Skin of body (tissue), 1 donor: ENCODE measurements at regions not wholly inside any gene's neighbourhood (a gene's known extent, or its start where the extent isn't known, plus 50 kb on each side); places are given as distances from the start of the nearest gene placed in this dataset.
A peak's percentile ranks its signal among the peaks of the same experiment; 100 is the strongest.

Experiments used
- DNase-seq: peaks from one replicate; lab custom pipeline; 2025; lab: John Stamatoyannopoulos, UW

DNA sequence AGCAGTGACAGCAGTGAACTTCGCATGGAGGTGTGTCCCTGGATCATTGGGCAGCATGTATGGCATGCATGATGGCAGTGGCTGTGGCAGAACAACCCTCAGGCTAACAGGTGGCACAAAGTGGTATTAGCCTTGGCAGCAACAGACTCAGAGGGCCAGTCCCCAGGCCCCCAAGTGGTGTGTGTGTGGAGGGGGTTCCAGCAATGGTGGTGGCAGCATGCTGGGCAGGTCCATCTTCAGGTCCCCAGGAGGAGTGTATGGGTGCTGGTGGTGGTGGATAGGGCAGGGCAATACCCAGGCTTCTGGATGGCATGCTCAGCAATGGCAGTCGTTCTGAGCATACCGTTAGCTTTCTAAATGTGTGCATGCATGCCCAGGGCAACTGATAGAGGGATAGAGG is 923.7 kb downstream of the PDHA2 start:
- no peak for DNase-seq

DNA sequence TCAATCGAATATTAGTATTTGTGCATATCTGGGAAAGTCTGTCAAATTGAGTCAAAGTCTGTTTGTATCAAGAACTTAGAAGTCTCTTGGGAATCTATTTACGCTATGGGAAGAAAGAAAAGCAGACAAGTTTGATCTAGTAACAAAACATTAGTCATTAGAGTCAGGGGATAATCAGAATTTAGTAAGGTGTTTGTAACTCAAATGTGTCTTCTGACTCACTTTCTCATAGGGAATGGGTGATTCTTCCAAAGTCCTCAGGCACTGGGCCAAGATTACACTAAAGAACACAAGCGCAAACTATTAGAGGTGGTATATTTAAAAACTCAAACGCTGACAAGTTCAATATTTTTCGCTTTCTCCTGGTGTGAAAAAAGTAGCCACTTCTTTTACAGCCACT is 926.5 kb downstream of the PDHA2 start:
- no peak for DNase-seq

DNA sequence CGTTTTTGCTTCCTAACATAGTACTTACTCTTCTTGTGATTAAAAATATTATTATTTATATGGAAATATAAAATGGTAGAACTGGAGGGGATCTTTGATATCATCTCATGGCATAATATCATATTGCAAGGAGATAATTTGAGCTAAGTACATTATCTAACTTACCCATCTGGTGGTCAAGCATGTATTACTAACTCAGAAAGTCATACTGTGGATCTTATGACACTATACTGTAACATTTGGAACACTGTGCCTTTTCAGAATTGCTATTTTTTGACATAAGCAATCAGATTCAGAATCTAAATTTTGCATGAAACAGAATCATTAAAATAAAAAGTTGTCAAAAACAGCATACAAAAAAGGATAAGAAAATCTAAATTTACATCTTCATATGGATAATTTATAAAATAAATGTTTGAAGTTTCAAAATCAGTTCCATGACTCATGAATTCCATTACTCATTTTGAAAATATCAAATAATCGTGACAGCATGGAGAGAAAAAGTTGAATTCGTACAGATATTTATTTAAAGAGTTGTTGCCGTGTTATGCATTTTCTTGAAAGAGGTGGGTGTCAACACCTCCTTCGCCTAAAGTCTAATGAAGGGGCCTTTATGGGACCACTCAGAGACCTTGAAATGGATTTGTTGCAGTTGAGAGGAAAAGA is 928.1 kb downstream of the PDHA2 start:
- DNase-seq = no peak

DNA sequence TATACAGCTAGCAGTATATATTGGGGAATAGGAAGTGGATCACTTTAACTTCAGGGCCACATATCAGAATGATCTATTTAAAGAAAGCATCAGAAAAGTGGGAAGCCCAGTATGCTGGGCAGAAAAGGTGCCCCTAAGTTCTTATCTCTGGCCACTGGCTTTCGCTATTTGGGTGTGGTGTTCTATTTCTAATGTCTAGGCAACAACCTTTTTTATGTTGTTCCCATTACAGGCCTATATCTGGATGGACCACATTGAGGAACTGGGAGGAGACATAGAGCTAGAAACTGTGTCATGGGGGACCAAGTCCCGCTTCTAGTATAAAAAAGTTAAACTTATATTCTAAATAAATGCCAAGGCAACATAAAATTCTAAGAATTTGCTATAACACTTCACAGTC is 935.6 kb downstream of the PDHA2 start:
- DNase-seq = no peak

DNA sequence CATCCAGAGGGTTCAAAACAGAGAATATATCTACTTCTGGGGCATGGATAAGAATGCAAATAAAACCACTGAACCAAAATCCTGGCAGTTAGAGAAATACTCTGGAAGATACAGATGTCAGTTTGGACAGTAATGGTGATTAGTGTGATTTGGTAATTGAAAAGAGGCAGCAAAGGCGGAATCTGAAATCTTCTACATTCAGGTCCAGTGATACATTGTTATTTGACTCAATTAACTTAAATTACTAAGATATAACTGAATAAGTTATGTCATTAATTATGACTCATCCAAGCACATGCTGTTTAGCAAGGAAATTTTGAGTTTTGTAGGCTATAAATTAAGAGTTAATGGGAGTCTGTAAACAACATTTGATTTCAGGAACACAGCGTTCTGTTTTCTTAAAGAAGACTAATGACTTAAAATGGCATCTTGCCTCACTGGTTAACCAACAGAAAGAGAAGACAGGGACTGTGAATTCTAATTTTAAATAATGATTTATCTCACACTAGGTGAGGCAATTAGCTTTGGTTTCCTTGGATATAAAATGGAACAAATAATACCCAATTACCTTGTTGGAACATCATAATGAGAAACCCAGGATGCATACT is 937.1 kb downstream of the PDHA2 start:
- no peak for DNase-seq

DNA sequence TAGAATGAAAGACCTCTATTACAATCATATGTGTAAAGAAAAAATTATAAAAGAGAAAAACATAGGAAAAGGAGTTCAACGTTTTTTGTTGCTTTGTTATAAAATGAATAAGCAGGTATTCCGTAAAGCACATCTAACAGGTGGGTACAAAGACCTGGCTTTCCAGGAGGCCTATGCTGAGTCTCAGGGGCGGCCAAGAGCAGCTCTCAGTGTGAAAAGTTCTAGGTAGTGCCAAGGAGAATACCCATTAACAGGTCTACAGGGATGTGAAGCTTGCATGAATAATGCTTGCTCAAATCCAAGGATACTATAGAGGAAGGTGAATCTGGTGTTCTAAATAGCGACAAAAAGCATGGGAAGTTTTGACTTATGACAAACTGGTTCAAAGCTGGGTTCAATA is 944.4 kb downstream of the PDHA2 start:
- no peak for DNase-seq

DNA sequence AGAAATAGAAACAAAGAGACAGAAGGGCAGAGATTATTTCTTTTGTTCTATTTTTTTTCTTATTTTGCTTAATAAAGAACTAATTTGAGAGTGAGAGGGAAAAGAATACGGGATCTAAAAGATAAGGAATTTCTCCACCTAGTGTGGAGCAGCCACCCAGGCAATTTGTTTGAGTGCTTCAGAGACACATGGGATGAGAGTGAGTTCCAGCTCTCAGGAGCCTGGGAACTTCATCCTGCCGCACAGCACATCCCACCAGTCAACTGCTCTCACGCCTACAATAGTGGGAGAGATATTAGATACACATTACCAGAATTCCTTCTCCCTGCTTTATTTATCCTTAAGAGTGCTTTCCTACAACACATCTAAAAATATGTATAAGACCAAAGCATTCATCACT is 946.4 kb downstream of the PDHA2 start:
- DNase-seq = no peak

DNA sequence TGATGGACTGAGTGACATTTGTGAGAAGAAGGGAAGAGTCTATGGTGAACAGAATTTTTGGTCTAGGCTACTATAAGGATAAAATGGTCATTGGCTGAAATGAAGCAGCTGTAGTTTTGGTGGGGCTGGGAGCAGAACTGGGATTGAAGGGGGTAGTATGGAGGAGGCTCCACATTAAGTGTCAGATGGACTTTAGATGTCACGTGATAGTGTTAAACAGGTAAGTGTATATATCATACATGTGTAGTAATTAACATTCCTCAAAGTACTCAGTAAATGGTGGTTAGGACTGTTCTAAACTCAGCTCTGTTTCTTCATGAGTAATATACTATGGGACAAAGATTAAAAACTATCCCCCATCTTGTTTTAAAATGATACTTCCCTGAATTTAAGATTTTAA is 947.9 kb downstream of the PDHA2 start:
- DNase-seq = no peak

DNA sequence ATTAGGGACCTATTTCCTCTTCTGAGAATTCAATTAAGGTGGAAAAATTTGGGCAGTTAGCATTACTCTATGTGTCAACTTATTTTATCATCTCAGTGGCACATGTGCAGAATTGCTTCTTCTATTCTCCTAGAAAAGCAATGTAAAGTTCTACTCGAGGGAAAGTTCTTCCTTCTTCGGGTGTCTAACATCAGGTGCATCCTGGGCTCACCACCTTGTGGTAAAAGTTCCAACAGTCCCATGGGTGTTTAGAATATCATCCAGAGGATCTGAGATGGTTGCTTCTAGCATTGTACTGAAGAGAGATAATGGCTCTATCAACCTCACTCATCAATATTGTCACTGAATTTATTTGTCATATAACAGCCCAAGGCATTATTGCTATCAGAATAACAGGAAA is 969.7 kb downstream of the PDHA2 start:
- DNase-seq = no peak

DNA sequence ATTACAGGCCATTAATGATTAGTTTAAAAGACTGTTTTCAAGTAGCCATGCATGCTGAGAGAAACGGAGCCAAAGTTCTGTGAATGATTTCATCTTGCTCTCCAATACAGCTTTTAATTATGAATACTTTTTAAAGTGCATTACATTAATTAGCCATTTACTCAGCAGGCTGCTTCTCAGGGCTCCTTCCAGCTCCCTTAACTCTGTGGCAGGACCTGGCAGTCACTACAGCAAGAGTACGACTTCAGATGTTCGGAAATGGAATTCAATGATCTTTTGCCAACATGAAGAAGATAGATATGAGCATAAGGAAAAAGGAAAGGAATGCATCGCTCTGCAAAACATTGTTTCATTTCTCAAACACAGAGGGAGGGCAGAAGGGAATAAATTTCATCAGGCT is 987.2 kb downstream of the PDHA2 start:
- peak; percentile 28 for DNase-seq

DNA sequence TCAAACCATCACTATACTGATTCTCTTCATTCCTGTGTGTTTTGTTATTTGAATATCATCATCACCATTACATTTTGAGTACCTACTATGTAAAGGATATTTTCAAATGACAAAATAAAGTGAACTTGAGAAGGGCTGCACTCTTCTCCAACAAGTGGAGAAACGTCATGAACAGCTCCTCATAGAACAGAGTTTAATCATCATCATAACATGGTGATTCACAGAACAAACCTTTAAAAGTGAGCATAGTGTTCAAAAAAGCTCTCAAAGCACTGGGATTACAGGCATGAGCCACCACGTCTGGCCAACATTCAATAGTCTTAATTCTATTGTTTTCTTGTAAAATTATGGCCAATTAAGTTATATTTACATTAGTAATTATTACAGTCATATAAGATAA is 993.9 kb downstream of the PDHA2 start:
- DNase-seq = no peak

DNA sequence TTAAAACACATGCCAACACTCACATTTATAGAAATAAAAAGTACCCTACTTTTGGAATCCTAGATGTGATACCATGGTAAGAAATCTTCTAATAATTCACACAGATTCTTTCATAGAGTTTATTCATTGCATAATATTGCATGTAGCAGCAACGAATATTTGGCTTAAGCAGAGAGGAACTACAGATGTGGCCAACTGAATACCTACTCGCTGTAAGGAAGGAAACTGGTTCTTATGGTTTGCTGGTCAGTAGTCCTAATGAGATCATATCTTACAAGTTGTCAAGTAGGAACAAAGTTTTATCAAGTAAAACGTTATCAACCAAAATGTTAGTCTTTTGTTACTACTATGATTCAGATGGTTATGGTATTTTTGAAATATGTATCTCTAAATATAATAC is 996.1 kb downstream of the PDHA2 start:
- DNase-seq = no peak

DNA sequence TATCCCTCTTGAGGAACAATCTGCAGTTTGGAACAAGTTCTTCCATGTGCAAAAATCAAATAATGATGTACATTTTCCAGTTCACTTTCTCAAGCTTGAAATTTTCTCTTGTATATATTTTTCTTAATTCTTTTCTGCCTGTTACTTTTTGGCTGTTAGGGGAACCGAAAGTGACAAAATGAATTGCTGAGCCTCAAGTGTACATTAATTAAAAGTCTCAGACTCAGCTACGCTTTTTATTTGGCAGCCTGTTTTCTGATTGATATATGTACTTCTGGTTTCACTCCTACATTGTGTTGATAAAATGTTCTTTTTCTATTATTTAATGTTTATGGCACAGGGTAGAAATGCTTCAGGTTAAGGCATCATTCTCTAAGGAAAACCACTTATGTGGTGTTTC is 999.5 kb downstream of the PDHA2 start:
- DNase-seq = no peak

DNA sequence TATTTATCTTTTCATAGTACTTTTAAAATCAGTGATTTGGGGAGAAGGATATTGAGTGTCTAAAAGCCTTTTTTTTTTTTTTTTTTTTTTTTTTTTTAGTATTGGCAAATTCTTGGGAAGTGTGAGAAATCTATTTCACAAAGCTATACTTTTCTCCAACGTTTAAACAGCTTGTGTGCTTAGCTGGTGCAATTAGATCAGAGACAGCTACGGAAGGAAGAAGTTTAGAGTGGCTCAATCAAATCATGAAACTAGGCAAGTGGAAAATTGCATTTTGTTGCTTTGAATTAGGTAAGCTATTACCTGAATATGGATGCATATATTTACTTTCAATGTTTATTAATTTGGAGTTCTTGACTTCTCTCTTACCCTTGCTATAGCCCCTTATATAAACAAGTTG is 1001.9 kb downstream of the PDHA2 start:
- DNase-seq = no peak

DNA sequence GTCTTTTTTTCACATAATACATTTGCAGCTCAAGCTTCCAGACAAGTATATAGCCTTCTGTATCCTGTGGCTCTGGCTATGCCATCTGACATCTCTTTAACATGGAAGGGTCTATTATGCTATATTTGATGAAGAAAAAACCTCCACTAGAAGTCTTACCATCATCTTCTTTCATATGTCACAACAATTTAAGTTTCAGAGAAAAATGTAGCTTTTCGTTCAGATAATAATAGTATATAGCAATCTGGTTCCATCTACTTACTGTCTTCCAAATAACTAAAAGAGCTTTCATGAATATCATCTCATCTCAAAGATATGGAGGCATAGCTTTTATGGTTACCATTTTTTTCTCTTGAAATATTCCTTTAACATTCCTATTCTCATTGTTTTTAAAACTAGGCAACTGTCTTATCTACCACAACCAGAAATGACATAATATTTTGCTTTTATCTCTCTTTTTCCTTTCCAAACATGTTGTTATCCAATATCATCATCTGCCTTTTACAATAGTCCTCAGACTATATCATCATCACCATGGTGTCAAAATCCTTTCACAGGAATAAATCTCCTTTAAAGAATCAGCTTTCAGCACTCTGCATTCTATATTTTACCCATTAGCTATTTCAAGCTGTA is 1005.1 kb downstream of the PDHA2 start:
- DNase-seq = no peak

DNA sequence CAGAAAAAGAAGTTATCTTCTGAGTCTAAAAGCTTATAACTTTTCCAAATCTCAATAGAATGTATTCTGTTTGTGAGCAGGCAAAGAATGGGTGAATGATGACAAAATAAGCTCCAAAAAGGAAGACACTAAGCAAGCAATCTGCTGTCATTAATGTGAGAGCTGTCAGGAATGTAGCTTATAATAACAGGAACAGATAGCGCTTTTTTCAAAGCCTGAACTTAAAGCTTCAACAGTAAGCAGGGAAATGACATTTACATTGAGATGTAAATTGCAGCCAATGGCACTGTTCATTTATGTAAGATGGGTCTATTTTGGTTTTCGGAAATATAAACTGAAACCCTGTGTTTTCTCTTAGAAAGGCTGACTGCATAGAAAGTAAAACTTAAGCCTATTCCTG is 1005.9 kb downstream of the PDHA2 start:
- DNase-seq = no peak

DNA sequence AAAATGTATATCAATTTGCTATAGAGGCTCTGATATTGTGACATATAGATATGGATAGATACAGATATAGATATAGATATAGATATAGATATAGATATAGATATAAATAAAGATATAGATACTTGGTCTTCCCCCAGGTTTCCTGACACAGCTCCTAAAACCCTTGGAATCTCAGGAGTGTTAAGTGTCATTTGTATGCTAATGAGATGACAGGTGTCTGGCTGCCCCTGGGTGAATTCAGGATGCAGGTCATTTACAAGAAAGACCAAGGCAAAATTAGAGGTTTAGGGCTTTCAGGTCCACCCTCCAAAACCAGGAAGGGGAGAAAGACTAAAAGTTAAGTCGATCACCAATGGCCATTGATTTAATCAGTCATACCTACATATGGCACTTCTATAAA is 1034.8 kb downstream of the PDHA2 start:
- no peak for DNase-seq

DNA sequence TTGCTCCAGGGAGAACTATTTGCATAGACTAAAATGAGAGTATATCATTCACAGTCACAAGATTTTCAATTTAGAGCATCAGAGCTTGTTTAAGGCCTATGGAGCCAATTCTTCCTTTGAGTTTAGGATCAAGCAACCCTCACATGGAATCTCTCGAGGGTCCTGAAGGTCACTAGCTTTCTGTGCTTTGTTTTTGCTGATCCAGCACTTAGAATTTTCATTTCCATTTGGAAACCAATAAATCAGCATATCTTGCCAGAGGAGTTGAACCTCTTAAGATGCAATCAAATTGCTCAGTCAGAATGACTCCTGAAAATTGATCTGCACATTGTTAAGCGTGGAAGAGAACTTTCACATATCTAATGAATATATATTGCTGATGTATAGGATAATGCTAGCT is 1039.6 kb downstream of the PDHA2 start:
- DNase-seq = no peak

DNA sequence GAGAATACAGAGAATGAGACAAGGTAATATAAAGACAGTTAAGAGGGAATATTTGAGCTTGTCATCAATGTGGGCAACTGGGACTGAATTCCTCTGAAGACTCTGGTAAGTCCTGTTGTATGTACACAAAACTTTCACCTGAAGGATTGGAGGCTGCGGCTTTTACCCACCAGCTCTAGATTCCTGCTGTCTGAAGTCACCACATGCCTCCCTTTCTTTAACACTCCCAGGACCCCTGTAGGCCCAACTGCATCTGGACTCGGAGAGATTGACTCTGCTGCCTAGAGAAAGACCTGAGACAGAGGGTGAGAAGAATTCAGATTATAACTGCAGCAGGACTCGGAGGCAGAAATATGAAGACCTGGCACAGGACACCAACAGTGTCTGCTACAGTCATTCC is 1048.0 kb downstream of the PDHA2 start:
- no peak for DNase-seq

DNA sequence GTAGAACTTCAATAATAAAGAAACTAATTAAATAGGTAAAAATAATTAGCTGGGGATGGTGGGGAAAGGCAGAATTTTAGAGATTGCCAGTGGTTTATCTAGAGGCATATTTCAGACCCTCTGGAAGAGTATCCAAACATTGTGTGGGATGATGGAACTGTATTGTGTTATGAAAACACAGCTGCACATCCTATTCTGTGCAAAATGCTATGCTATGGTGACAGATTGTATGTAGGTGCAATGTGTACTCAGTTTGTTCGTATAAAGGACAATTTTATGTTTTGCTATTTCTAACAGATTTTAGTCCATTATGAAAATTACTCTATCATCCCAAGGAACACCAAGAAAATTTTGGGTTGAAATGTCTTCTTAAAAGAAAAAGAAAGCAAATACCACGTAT is 1054.7 kb downstream of the PDHA2 start:
- no peak for DNase-seq

DNA sequence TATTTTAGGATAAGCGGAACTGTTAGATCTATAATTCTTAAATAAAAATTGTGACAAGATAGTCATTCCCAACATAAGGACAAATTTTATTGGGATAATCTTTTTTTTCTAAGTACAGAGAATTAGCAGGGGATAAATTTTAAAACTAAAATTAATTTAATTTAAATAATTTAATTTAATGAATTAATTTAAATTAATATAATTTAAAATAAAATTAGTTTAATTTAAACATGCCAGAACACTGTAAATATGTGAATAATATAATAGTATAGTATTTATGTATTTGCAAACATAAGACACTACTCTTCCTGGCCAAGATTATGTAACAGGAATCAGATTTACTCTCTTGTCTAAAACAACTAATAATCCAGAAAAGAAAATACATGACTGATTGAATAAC is 1055.9 kb downstream of the PDHA2 start:
- no peak for DNase-seq

DNA sequence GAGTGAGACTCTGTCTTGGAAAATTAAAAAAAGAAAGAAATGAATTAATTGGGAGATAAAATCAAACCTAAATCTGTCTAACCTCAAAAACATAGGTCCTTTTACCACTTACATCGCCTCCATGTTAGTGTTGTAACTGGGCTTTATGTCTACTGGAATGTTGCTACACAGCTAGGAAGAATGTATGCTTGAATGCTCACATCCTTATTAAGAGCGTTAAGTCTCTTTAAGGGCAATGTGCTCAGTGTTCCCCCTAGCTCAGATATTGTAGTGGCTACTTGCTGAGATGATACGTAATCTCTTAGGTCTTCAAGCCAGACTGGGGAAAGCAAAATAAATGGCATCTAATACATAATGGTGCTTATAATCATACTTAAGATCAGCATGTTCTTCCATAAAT is 1072.8 kb downstream of the PDHA2 start:
- no peak for DNase-seq

DNA sequence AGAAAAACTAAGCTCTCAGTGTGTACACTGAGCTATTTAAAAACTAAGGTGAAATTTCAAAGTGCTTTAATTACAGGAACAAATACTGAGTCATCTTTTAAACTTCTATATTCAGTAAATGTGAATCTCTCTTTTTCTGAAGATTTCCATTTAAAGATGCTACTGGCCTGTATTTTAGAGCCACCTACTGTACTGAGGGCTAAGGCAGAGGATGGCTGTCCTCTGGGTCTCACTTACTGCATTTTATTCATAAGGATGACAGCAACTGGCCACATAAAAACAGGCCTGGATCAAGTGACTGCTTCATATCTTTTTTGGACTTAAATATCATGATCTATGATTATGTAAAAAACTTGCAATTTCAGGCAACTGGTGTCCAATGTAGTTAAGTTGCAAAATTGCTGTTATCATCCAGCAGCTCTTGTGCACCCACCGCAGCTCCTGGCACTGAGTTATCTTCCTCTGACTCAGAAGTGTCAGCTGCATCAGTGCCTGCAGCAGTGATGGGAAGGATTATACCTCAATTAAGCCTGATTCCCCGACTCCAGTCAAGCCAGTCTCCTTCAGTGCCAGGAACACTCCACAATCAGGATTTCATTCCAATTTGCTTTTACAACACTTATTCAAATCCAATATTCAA is 1073.7 kb downstream of the PDHA2 start:
- DNase-seq = no peak
